ENCODE measurements at regions not wholly inside any gene's neighbourhood (a gene's known extent, or its start where the extent isn't known, plus 50 kb on each side); places are given as distances from the start of the nearest gene placed in this dataset.

- CTCF ChIA-PET = no interaction called here
- DNase-seq = no peak
- no peaks in the 10 kb centered on the region for H3K36me3 Mint-ChIP-seq (ENCODE audit: low read depth)
- H3K27ac Mint-ChIP-seq = no peak overlapping the region
- no peaks in the 10 kb centered on the region for H3K27me3 Mint-ChIP-seq (ENCODE audit: low read depth)
- no peaks in the 10 kb centered on the region for H3K9me3 Mint-ChIP-seq
- intact Hi-C loops (cut with micrococcal nuclease) = no loop called here
- no peaks in the 10 kb centered on the region for H3K4me1 Mint-ChIP-seq (ENCODE audit: low read depth)
- H3K4me3 Mint-ChIP-seq = no peak overlapping the region
Measured at GRCh38 chr3:168495270-168495669, 399.5 kb upstream of the GOLIM4 start.

- no peak overlapping the region for H3K27ac Mint-ChIP-seq
- no peaks in the 10 kb centered on the region for H3K36me3 Mint-ChIP-seq (ENCODE audit: low read depth)
- no peaks in the 10 kb centered on the region for H3K27me3 Mint-ChIP-seq (ENCODE audit: low read depth)
- no peak for DNase-seq
- intact Hi-C loops (cut with micrococcal nuclease) = no loop called here
- no peak overlapping the region for H3K4me3 Mint-ChIP-seq
- H3K9me3 Mint-ChIP-seq = no peaks in the 10 kb centered on the region
- no peaks in the 10 kb centered on the region for H3K4me1 Mint-ChIP-seq (ENCODE audit: low read depth)
- CTCF ChIA-PET = no interaction called here
Measured at GRCh38 chr3:168493412-168494205, 397.9 kb upstream of the GOLIM4 start.

GRCh38 chr3:168490981-168491380 is 395.3 kb upstream of the GOLIM4 start:
- no peak for DNase-seq
- Mint-ChIP-seq H3K9me3 (no peaks in the 10 kb centered on the region), H3K4me3 (no peak overlapping the region), H3K36me3 (ENCODE audit: low read depth) (no peaks in the 10 kb centered on the region), H3K4me1 (ENCODE audit: low read depth) (no peaks in the 10 kb centered on the region), H3K27ac (no peak overlapping the region), H3K27me3 (ENCODE audit: low read depth) (no peaks in the 10 kb centered on the region)
- intact Hi-C loops (cut with micrococcal nuclease) = no loop called here
- CTCF ChIA-PET = no interaction called here

GRCh38 chr3:168489301-168489700 is 393.6 kb upstream of the GOLIM4 start:
- no peaks in the 10 kb centered on the region for H3K9me3 Mint-ChIP-seq
- CTCF ChIA-PET = no interaction called here
- H3K4me1 Mint-ChIP-seq (ENCODE audit: low read depth) = no peaks in the 10 kb centered on the region
- H3K27ac Mint-ChIP-seq = no peak overlapping the region
- no peaks in the 10 kb centered on the region for H3K36me3 Mint-ChIP-seq (ENCODE audit: low read depth)
- H3K27me3 Mint-ChIP-seq (ENCODE audit: low read depth) = no peaks in the 10 kb centered on the region
- no peak overlapping the region for H3K4me3 Mint-ChIP-seq
- intact Hi-C loops (cut with micrococcal nuclease) = no loop called here
- DNase-seq = no peak

GRCh38 chr3:168485936-168486335 is 390.2 kb upstream of the GOLIM4 start:
- Mint-ChIP-seq H3K27ac (no peak overlapping the region), H3K9me3 (no peaks in the 10 kb centered on the region), H3K4me3 (no peak overlapping the region), H3K4me1 (ENCODE audit: low read depth) (no peaks in the 10 kb centered on the region), H3K27me3 (ENCODE audit: low read depth) (no peaks in the 10 kb centered on the region), H3K36me3 (ENCODE audit: low read depth) (no peaks in the 10 kb centered on the region)
- no peak for DNase-seq
- CTCF ChIA-PET = no interaction called here
- intact Hi-C loops (cut with micrococcal nuclease) = no loop called here

GRCh38 chr3:168476360-168476980 is 380.7 kb upstream of the GOLIM4 start:
- Mint-ChIP-seq H3K36me3 (ENCODE audit: low read depth) (no peaks in the 10 kb centered on the region), H3K9me3 (no peaks in the 10 kb centered on the region), H3K4me3 (no peak overlapping the region), H3K27ac (no peak overlapping the region), H3K27me3 (ENCODE audit: low read depth) (no peaks in the 10 kb centered on the region), H3K4me1 (ENCODE audit: low read depth) (no peaks in the 10 kb centered on the region)
- DNase-seq = no peak
- CTCF ChIA-PET = no interaction called here
- intact Hi-C loops (cut with micrococcal nuclease) = no loop called here

- no peaks in the 10 kb centered on the region for H3K4me1 Mint-ChIP-seq (ENCODE audit: low read depth)
- CTCF ChIA-PET = no interaction called here
- H3K27me3 Mint-ChIP-seq (ENCODE audit: low read depth) = no peaks in the 10 kb centered on the region
- H3K9me3 Mint-ChIP-seq = no peaks in the 10 kb centered on the region
- DNase-seq = no peak
- intact Hi-C loops (cut with micrococcal nuclease) = no loop called here
- no peak overlapping the region for H3K4me3 Mint-ChIP-seq
- no peaks in the 10 kb centered on the region for H3K36me3 Mint-ChIP-seq (ENCODE audit: low read depth)
- no peak overlapping the region for H3K27ac Mint-ChIP-seq
Measured at GRCh38 chr3:168475704-168476103, 380.0 kb upstream of the GOLIM4 start.

GRCh38 chr3:168473334-168473890 is 377.7 kb upstream of the GOLIM4 start:
- Mint-ChIP-seq H3K27ac (no peak overlapping the region), H3K4me3 (no peak overlapping the region), H3K27me3 (ENCODE audit: low read depth) (no peaks in the 10 kb centered on the region), H3K4me1 (ENCODE audit: low read depth) (no peaks in the 10 kb centered on the region), H3K36me3 (ENCODE audit: low read depth) (no peaks in the 10 kb centered on the region), H3K9me3 (no peaks in the 10 kb centered on the region)
- DNase-seq = no peak
- CTCF ChIA-PET = no interaction called here
- intact Hi-C loops (cut with micrococcal nuclease) = no loop called here

- intact Hi-C loops (cut with micrococcal nuclease) = no loop called here
- Mint-ChIP-seq H3K27me3 (ENCODE audit: low read depth) (no peaks in the 10 kb centered on the region), H3K4me3 (no peak overlapping the region), H3K27ac (no peak overlapping the region), H3K4me1 (ENCODE audit: low read depth) (no peaks in the 10 kb centered on the region), H3K9me3 (no peaks in the 10 kb centered on the region), H3K36me3 (ENCODE audit: low read depth) (no peaks in the 10 kb centered on the region)
- CTCF ChIA-PET = no interaction called here
- DNase-seq = no peak
Measured at GRCh38 chr3:168472783-168473182, 377.1 kb upstream of the GOLIM4 start.

- CTCF ChIA-PET = interaction anchor here (0.6 kb wide), 1 partner anchor 867 kb away, joined by 5 read pairs; no protein-coding TSS in a partner anchor
- no peaks in the 10 kb centered on the region for H3K27me3 Mint-ChIP-seq (ENCODE audit: low read depth)
- H3K4me1 Mint-ChIP-seq (ENCODE audit: low read depth) = no peaks in the 10 kb centered on the region
- no peaks in the 10 kb centered on the region for H3K36me3 Mint-ChIP-seq (ENCODE audit: low read depth)
- DNase-seq = no peak
- no peak overlapping the region for H3K4me3 Mint-ChIP-seq
- intact Hi-C loops (cut with micrococcal nuclease) = no loop called here
- H3K9me3 Mint-ChIP-seq = peaks cover 1% of the 10 kb centered on the region
- H3K27ac Mint-ChIP-seq = no peak overlapping the region
Measured at GRCh38 chr3:168470380-168470779, 374.7 kb upstream of the GOLIM4 start.

GRCh38 chr3:168469436-168469835 is 373.7 kb upstream of the GOLIM4 start:
- CTCF ChIA-PET = no interaction called here
- Mint-ChIP-seq H3K36me3 (ENCODE audit: low read depth) (no peaks in the 10 kb centered on the region), H3K9me3 (peaks cover 1% of the 10 kb centered on the region), H3K4me3 (no peak overlapping the region), H3K27me3 (ENCODE audit: low read depth) (no peaks in the 10 kb centered on the region), H3K27ac (no peak overlapping the region), H3K4me1 (ENCODE audit: low read depth) (no peaks in the 10 kb centered on the region)
- no peak for DNase-seq
- intact Hi-C loops (cut with micrococcal nuclease) = loop anchor here (5.0 kb wide), 1 partner anchor 257 kb away; no protein-coding TSS in a partner anchor

- Mint-ChIP-seq H3K9me3 (peaks cover 2% of the 10 kb centered on the region), H3K27me3 (ENCODE audit: low read depth) (no peaks in the 10 kb centered on the region), H3K27ac (no peak overlapping the region), H3K4me1 (ENCODE audit: low read depth) (no peaks in the 10 kb centered on the region), H3K36me3 (ENCODE audit: low read depth) (no peaks in the 10 kb centered on the region), H3K4me3 (no peak overlapping the region)
- CTCF ChIA-PET = no interaction called here
- intact Hi-C loops (cut with micrococcal nuclease) = loop anchor here (5.0 kb wide), 1 partner anchor 255 kb away; no protein-coding TSS in a partner anchor
- DNase-seq = no peak
Measured at GRCh38 chr3:168467115-168467714, 371.5 kb upstream of the GOLIM4 start.

GRCh38 chr3:168461793-168462192 is 366.1 kb upstream of the GOLIM4 start:
- CTCF ChIA-PET = no interaction called here
- Mint-ChIP-seq H3K27me3 (ENCODE audit: low read depth) (no peaks in the 10 kb centered on the region), H3K4me1 (ENCODE audit: low read depth) (no peaks in the 10 kb centered on the region), H3K4me3 (no peak overlapping the region), H3K27ac (no peak overlapping the region), H3K36me3 (ENCODE audit: low read depth) (no peaks in the 10 kb centered on the region), H3K9me3 (peaks cover 12% of the 10 kb centered on the region)
- DNase-seq = no peak
- intact Hi-C loops (cut with micrococcal nuclease) = no loop called here

Measured in activated naive CD4-positive, alpha-beta T cell treated with anti-CD3 and anti-CD28 coated beads for 36 hours (primary cell).